ENCODE measurements at regions not wholly inside any gene's neighbourhood (a gene's known extent, or its start where the extent isn't known, plus 50 kb on each side); places are given as distances from the start of the nearest gene placed in this dataset.

DNA sequence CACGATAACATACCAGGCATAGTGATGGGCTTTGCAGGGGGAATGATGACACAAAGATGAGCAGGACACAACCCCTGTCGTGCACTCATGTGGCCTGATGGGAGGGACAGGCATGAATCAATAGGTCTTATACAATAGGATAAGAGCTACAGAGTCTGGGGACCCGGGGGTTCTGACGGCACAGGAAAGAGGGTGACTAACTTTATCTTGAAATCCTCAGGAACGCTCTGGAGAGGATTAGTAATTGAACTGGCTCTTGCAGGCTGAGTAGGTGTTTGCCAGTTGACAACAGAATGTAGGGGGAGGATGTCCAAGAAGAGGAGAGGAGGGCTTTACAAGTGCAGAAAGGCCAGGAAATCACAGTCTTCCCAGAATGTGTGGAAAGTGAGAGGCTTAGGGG lies 219.9 kb upstream of the ECI2 start:
- H3K79me2 ChIP-seq (ENCODE audit: control insufficient read depth, insufficient read depth, low read length), result no peaks in the 10 kb centered on the region
- H3K4me3 ChIP-seq (replicated peaks in 1 of 3; ENCODE audit: insufficient read depth in 1 of 3, low read depth in 1 of 3, low read length in 3 of 3), result no peak overlapping the region
- H3K27me3 ChIP-seq (ENCODE audit: control insufficient read depth in 2 of 2, insufficient read depth in 2 of 2, low read length in 2 of 2), result no peaks in the 10 kb centered on the region
- no peaks in the 10 kb centered on the region for H3K9me3 ChIP-seq (replicated peaks; ENCODE audit: control insufficient read depth, insufficient read depth, low read length)
- no peaks in the 10 kb centered on the region for H3K36me3 ChIP-seq (ENCODE audit: control insufficient read depth in 2 of 2, extremely low read depth in 1 of 2, insufficient read depth in 2 of 2, low read length in 2 of 2)
- no peaks in the 10 kb centered on the region for H3K9me1 ChIP-seq (replicated peaks; ENCODE audit: control insufficient read depth, extremely low read depth, insufficient read depth, low read length)
- POLR2A ChIA-PET, result no interaction called here
- BruUV-seq (replicated peaks), result no TSS peak
- no peaks in the 10 kb centered on the region for H4K20me1 ChIP-seq (replicated peaks; ENCODE audit: control insufficient read depth, extremely low read depth, insufficient read depth, low read length)
- H3K4me1 ChIP-seq (ENCODE audit: control insufficient read depth, extremely low read depth, insufficient read depth, low read length), result peaks cover 29% of the 10 kb centered on the region
- no peak for TF ChIP-seq POLR2A (IDR thresholded peaks at IDR 0.05; ENCODE audit: low read depth, low read length)
- TF ChIP-seq JUN (IDR thresholded peaks at IDR 0.05; ENCODE audit: borderline replicate concordance, insufficient read depth, insufficient read length, low read depth), result no peak
- TF ChIP-seq EZH2 (IDR thresholded peaks at IDR 0.05; ENCODE audit: borderline replicate concordance, low read depth, low read length, severe bottlenecking), result no peak
- peak; percentile 80 for TF ChIP-seq GATA2 (IDR thresholded peaks at IDR 0.05; ENCODE audit: insufficient read depth, insufficient read length, low read depth, low read length)
- TF ChIP-seq, protein P1, sequence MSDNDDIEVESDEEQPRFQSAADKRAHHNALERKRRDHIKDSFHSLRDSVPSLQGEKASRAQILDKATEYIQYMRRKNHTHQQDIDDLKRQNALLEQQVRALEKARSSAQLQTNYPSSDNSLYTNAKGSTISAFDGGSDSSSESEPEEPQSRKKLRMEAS (IDR thresholded peaks at IDR 0.05; ENCODE audit: insufficient read depth, insufficient read length), result no peak
- peak; percentile 78 for TF ChIP-seq FOS (IDR thresholded peaks at IDR 0.05; ENCODE audit: borderline replicate concordance, insufficient read depth, low read length)
- TF ChIP-seq, protein P2, sequence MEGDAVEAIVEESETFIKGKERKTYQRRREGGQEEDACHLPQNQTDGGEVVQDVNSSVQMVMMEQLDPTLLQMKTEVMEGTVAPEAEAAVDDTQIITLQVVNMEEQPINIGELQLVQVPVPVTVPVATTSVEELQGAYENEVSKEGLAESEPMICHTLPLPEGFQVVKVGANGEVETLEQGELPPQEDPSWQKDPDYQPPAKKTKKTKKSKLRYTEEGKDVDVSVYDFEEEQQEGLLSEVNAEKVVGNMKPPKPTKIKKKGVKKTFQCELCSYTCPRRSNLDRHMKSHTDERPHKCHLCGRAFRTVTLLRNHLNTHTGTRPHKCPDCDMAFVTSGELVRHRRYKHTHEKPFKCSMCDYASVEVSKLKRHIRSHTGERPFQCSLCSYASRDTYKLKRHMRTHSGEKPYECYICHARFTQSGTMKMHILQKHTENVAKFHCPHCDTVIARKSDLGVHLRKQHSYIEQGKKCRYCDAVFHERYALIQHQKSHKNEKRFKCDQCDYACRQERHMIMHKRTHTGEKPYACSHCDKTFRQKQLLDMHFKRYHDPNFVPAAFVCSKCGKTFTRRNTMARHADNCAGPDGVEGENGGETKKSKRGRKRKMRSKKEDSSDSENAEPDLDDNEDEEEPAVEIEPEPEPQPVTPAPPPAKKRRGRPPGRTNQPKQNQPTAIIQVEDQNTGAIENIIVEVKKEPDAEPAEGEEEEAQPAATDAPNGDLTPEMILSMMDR (IDR thresholded peaks at IDR 0.05; ENCODE audit: extremely low read depth in 1 of 2, insufficient read depth in 1 of 2, low read depth in 1 of 2, low read length in 2 of 2), result no peak
- no peak for TF ChIP-seq POLR2AphosphoS5 (IDR thresholded peaks at IDR 0.05; ENCODE audit: insufficient read depth, low read depth, low read length)
- TF ChIP-seq MYC (IDR thresholded peaks at IDR 0.05; ENCODE audit: low read depth, low read length), result no peak
- DNase-seq (ENCODE audit: low read depth, low spot score) (peak; percentile 61), FAIRE-seq (peak; percentile 57)
- CTCF ChIA-PET, result interaction anchor here (1.0 to 1.9 kb wide), 2 partner anchors 65 to 420 kb away, joined by 3 to 5 read pairs; no protein-coding TSS in a partner anchor
- dilution Hi-C loops (cut with MboI; ENCODE audit: extremely low pct_ligation_motif_present, low sequenced_read_pairs), result no loop called here
- H3K4me2 ChIP-seq (ENCODE audit: insufficient read depth, low read length), result no peak overlapping the region
- H3K9ac ChIP-seq (replicated peaks; ENCODE audit: extremely low read depth, insufficient read depth, low read length), result no peak overlapping the region
- H2AFZ ChIP-seq (ENCODE audit: low read depth, low read length), result peak overlapping the region; percentile 14
- intact Hi-C loops (cut with micrococcal nuclease), result loop anchor here (5.0 kb wide), 1 partner anchor 227 kb away; no protein-coding TSS in a partner anchor
- H3K27ac ChIP-seq (ENCODE audit: insufficient read depth, low read depth, low read length), result peak overlapping the region; percentile 26
